ENCODE measurements at regions not wholly inside any gene's neighbourhood (a gene's known extent, or its start where the extent isn't known, plus 50 kb on each side); places are given as distances from the start of the nearest gene placed in this dataset.

GRCh38 chr20:11186301-11187008 lies 512.7 kb upstream of the JAG1 start:
- CTCF ChIA-PET = no interaction called here
- Histone ChIP-seq H3K4me1 (ENCODE audit: control insufficient read depth, insufficient read depth, low read length) (no peaks in the 10 kb centered on the region), H3K36me3 (ENCODE audit: control insufficient read depth, insufficient read depth, low read length) (no peaks in the 10 kb centered on the region), H3K27me3 (ENCODE audit: control insufficient read depth, insufficient read depth, low read length) (no peaks in the 10 kb centered on the region), H3K27ac (ENCODE audit: low read length) (no peak overlapping the region), H3K9me3 (ENCODE audit: control insufficient read depth, insufficient read depth, low read depth, low read length) (peaks cover 7% of the 10 kb centered on the region; the same call in 1 of the 2 replicates), H3K4me3 (ENCODE audit: low read depth in 2 of 2, low read length in 2 of 2) (no peak overlapping the region)
- no peak for ATAC-seq
- intact Hi-C loops (cut with micrococcal nuclease; ENCODE audit: unreplicated experiment) (no loop called here), in situ Hi-C loops (cut with HindIII; ENCODE audit: low pct_unique_long_range_greater_than_20kb, low sequenced_read_pairs) (no loop called here)
- POLR2A ChIA-PET = no interaction called here
- TF ChIP-seq CTCF (IDR thresholded peaks at IDR 0.05) = no peak
- no peak for TF ChIP-seq REST (IDR thresholded peaks at IDR 0.05; ENCODE audit: insufficient read depth in 1 of 2, low read depth in 2 of 2, low read length in 1 of 2)
- TF ChIP-seq TCF7L2 (IDR thresholded peaks at IDR 0.05; ENCODE audit: low read depth, low read length) = no peak
- no peak for TF ChIP-seq SIN3A (IDR thresholded peaks at IDR 0.05; ENCODE audit: borderline replicate concordance, insufficient read depth, low read depth, low read length)
- TF ChIP-seq POLR2AphosphoS5 (IDR thresholded peaks at IDR 0.05; ENCODE audit: low read depth, low read length) = no peak
- no peak for DNase-seq (ENCODE audit: low read depth, low spot score)
- BruUV-seq (replicated peaks) = no TSS peak

GRCh38 chr20:11188843-11189603 lies 515.2 kb upstream of the JAG1 start:
- no peak for TF ChIP-seq CTCF (IDR thresholded peaks at IDR 0.05)
- TF ChIP-seq TCF7L2 (IDR thresholded peaks at IDR 0.05; ENCODE audit: low read depth, low read length) = no peak
- no peak for TF ChIP-seq REST (IDR thresholded peaks at IDR 0.05; ENCODE audit: insufficient read depth in 1 of 2, low read depth in 2 of 2, low read length in 1 of 2)
- TF ChIP-seq SIN3A (IDR thresholded peaks at IDR 0.05; ENCODE audit: borderline replicate concordance, insufficient read depth, low read depth, low read length) = no peak
- no peak for TF ChIP-seq POLR2AphosphoS5 (IDR thresholded peaks at IDR 0.05; ENCODE audit: low read depth, low read length)
- no peaks in the 10 kb centered on the region for H3K36me3 ChIP-seq (ENCODE audit: control insufficient read depth, insufficient read depth, low read length)
- in situ Hi-C loops (cut with HindIII; ENCODE audit: low pct_unique_long_range_greater_than_20kb, low sequenced_read_pairs) (no loop called here), intact Hi-C loops (cut with micrococcal nuclease; ENCODE audit: unreplicated experiment) (no loop called here)
- CTCF ChIA-PET = no interaction called here
- no TSS peak for BruUV-seq (replicated peaks)
- H3K27ac ChIP-seq (ENCODE audit: low read length) = no peak overlapping the region
- H3K4me1 ChIP-seq (ENCODE audit: control insufficient read depth, insufficient read depth, low read length) = no peaks in the 10 kb centered on the region
- POLR2A ChIA-PET = no interaction called here
- peaks cover 5% of the 10 kb centered on the region; the same call in 1 of the 2 replicates for H3K9me3 ChIP-seq (ENCODE audit: control insufficient read depth, insufficient read depth, low read depth, low read length)
- DNase-seq (ENCODE audit: low read depth, low spot score) (no peak), ATAC-seq (no peak)
- H3K4me3 ChIP-seq (ENCODE audit: low read depth in 2 of 2, low read length in 2 of 2) = no peak overlapping the region
- no peaks in the 10 kb centered on the region for H3K27me3 ChIP-seq (ENCODE audit: control insufficient read depth, insufficient read depth, low read length)

Measured in Panc1 (cell line).